ENCODE measurements at regions not wholly inside any gene's neighbourhood (a gene's known extent, or its start where the extent isn't known, plus 50 kb on each side); places are given as distances from the start of the nearest gene placed in this dataset.

- TF ChIP-seq POLR2A (IDR thresholded peaks at IDR 0.05; ENCODE audit: low read length) (no peak), GATA1 (IDR thresholded peaks at IDR 0.05; ENCODE audit: low read depth, low read length) (no peak)
These were observed 92.2 kb upstream of the RAD23B start for GRCh38 chr9:107190936-107191290.
